Prostate gland (tissue), 2 donors: ENCODE measurements at regions not wholly inside any gene's neighbourhood (a gene's known extent, or its start where the extent isn't known, plus 50 kb on each side); places are given as distances from the start of the nearest gene placed in this dataset.

Source experiments
- POLR2AphosphoS5 ChIP-seq: sonication (generic); formaldehyde crosslinking; IDR thresholded peaks from one replicate; pipeline ENCODE4 v1.6.1; 2017; ENCODE audit warnings: antibody characterized with exemption
- TF ChIP-seq, protein P1 (sequence below), 4 experiments: fragments of 200-600 bp in 2 of 4; fragments of 450-650 bp in 2 of 4; sonication (generic) in 2 of 4; IDR thresholded peaks; 1 replicate in 3 of 4; 2 replicates in 1 of 4; pipeline ENCODE4 v1.5.1; 2016 to 2019; ENCODE audit warnings: antibody characterized with exemption in 4 of 4, mild to moderate bottlenecking in 2 of 4, moderate library complexity in 2 of 4

DNA sequence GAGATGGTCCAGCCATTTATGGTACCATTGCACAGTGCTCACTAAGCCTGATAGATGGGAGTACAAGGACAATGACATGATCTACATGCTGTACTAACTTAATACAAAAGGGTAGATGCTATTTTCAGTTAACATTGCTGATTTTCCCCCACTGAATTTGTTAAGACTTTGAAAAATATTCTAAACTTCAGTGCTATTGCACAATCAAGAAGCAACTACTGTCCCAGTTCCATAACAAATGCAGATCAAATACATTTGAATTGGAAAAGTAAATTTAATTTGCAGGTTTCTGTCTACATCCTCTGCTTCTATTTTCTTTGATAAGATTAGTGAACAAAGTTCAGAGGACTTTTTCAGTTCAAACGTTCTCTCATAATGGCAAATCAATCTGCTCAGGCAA lies 366.8 kb upstream of the FGF13 start:
- TF ChIP-seq, protein P1, sequence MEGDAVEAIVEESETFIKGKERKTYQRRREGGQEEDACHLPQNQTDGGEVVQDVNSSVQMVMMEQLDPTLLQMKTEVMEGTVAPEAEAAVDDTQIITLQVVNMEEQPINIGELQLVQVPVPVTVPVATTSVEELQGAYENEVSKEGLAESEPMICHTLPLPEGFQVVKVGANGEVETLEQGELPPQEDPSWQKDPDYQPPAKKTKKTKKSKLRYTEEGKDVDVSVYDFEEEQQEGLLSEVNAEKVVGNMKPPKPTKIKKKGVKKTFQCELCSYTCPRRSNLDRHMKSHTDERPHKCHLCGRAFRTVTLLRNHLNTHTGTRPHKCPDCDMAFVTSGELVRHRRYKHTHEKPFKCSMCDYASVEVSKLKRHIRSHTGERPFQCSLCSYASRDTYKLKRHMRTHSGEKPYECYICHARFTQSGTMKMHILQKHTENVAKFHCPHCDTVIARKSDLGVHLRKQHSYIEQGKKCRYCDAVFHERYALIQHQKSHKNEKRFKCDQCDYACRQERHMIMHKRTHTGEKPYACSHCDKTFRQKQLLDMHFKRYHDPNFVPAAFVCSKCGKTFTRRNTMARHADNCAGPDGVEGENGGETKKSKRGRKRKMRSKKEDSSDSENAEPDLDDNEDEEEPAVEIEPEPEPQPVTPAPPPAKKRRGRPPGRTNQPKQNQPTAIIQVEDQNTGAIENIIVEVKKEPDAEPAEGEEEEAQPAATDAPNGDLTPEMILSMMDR (IDR thresholded peaks at IDR 0.05), result no peak
- no peak for TF ChIP-seq POLR2AphosphoS5
